H7 (cell line): ENCODE measurements at regions not wholly inside any gene's neighbourhood (a gene's known extent, or its start where the extent isn't known, plus 50 kb on each side); places are given as distances from the start of the nearest gene placed in this dataset.
A peak's percentile ranks its signal among the peaks of the same experiment; 100 is the strongest.

Experiments
- DNase-seq: peaks from one replicate; pipeline ENCODE4 v3.0.0; 2012
- H3K27me3 ChIP-seq: 2 replicates; pipeline ENCODE4 v1.6.0; 2011; ENCODE audit warnings: mild to moderate bottlenecking, low read length; ENCODE audit not compliant: control insufficient read depth, insufficient read depth
- H3K36me3 ChIP-seq: replicated peaks from 2 replicates; pipeline ENCODE4 v1.5.1; 2011; ENCODE audit warnings: low read length; ENCODE audit not compliant: control insufficient read depth, insufficient read depth
- H3K4me3 ChIP-seq: 2 replicates; pipeline ENCODE4 v1.5.1; 2011; ENCODE audit warnings: low read depth, mild to moderate bottlenecking, control low read depth, low read length, moderate library complexity; ENCODE audit not compliant: insufficient read depth

- H3K27me3 ChIP-seq = no peaks in the 10 kb centered on the region
- no peak for DNase-seq
Measured at GRCh38 chr20:48302149-48302548, 516.9 kb upstream of the SULF2 start.

GRCh38 chr20:48301189-48301588, 515.9 kb upstream of the SULF2 start:
- DNase-seq = no peak
- H3K36me3 ChIP-seq = no peaks in the 10 kb centered on the region
- H3K27me3 ChIP-seq = no peaks in the 10 kb centered on the region
- H3K4me3 ChIP-seq = no peak overlapping the region

More at GRCh38 chr20:48302149-48302548, 516.9 kb upstream of the SULF2 start:
- Histone ChIP-seq H3K36me3 (no peaks in the 10 kb centered on the region), H3K4me3 (no peak overlapping the region)

- H3K27me3 ChIP-seq = no peaks in the 10 kb centered on the region
- H3K36me3 ChIP-seq = no peaks in the 10 kb centered on the region
- DNase-seq = no peak
- no peak overlapping the region for H3K4me3 ChIP-seq
Measured at GRCh38 chr20:48300529-48300928, 515.2 kb upstream of the SULF2 start.

- no peak overlapping the region for H3K4me3 ChIP-seq
- H3K36me3 ChIP-seq = no peaks in the 10 kb centered on the region
- H3K27me3 ChIP-seq = no peaks in the 10 kb centered on the region
- DNase-seq = no peak
Measured at GRCh38 chr20:48298851-48299484, 513.7 kb upstream of the SULF2 start.

GRCh38 chr20:48298433-48298832, 513.2 kb upstream of the SULF2 start:
- Histone ChIP-seq H3K4me3 (no peak overlapping the region), H3K36me3 (no peaks in the 10 kb centered on the region), H3K27me3 (no peaks in the 10 kb centered on the region)
- no peak for DNase-seq

- Histone ChIP-seq H3K36me3 (no peaks in the 10 kb centered on the region), H3K4me3 (no peak overlapping the region), H3K27me3 (no peaks in the 10 kb centered on the region)
- DNase-seq = no peak
Measured at GRCh38 chr20:48295966-48296421, 510.7 kb upstream of the SULF2 start.

- Histone ChIP-seq H3K4me3 (no peak overlapping the region), H3K27me3 (no peaks in the 10 kb centered on the region), H3K36me3 (no peaks in the 10 kb centered on the region)
- DNase-seq = peak; percentile 41
Measured at GRCh38 chr20:48295445-48295903, 510.2 kb upstream of the SULF2 start.

GRCh38 chr20:48294942-48295341, 509.7 kb upstream of the SULF2 start:
- Histone ChIP-seq H3K36me3 (no peaks in the 10 kb centered on the region), H3K4me3 (no peak overlapping the region), H3K27me3 (no peaks in the 10 kb centered on the region)
- DNase-seq = no peak

- no peak for DNase-seq
- Histone ChIP-seq H3K4me3 (no peak overlapping the region), H3K27me3 (no peaks in the 10 kb centered on the region), H3K36me3 (no peaks in the 10 kb centered on the region)
Measured at GRCh38 chr20:48294196-48294595, 508.9 kb upstream of the SULF2 start.

GRCh38 chr20:48293671-48294070, 508.4 kb upstream of the SULF2 start:
- no peak for DNase-seq
- Histone ChIP-seq H3K4me3 (no peak overlapping the region), H3K27me3 (no peaks in the 10 kb centered on the region), H3K36me3 (no peaks in the 10 kb centered on the region)

- peak; percentile 39 for DNase-seq
- Histone ChIP-seq H3K4me3 (no peak overlapping the region), H3K27me3 (no peaks in the 10 kb centered on the region), H3K36me3 (no peaks in the 10 kb centered on the region)
Measured at GRCh38 chr20:48292806-48293205, 507.5 kb upstream of the SULF2 start.

- Histone ChIP-seq H3K4me3 (no peak overlapping the region), H3K36me3 (no peaks in the 10 kb centered on the region), H3K27me3 (no peaks in the 10 kb centered on the region)
- DNase-seq = no peak
Measured at GRCh38 chr20:48291896-48292295, 506.6 kb upstream of the SULF2 start.

- no peaks in the 10 kb centered on the region for H3K36me3 ChIP-seq
- no peaks in the 10 kb centered on the region for H3K27me3 ChIP-seq
- DNase-seq = no peak
- H3K4me3 ChIP-seq = no peak overlapping the region
Measured at GRCh38 chr20:48288930-48289507, 503.7 kb upstream of the SULF2 start.

GRCh38 chr20:48287552-48288170, 502.4 kb upstream of the SULF2 start:
- DNase-seq = no peak
- no peaks in the 10 kb centered on the region for H3K27me3 ChIP-seq
- no peaks in the 10 kb centered on the region for H3K36me3 ChIP-seq
- H3K4me3 ChIP-seq = no peak overlapping the region

GRCh38 chr20:48287021-48287494, 501.8 kb upstream of the SULF2 start:
- H3K27me3 ChIP-seq = no peaks in the 10 kb centered on the region
- H3K4me3 ChIP-seq = no peak overlapping the region
- H3K36me3 ChIP-seq = no peaks in the 10 kb centered on the region
- no peak for DNase-seq
